ENCODE measurements at regions not wholly inside any gene's neighbourhood (a gene's known extent, or its start where the extent isn't known, plus 50 kb on each side); places are given as distances from the start of the nearest gene placed in this dataset.

GRCh38 chr2:76415821-76416220 lies 705.1 kb upstream of the GCFC2 start:
- Mint-ChIP-seq H3K4me1 (ENCODE audit: low read depth, unreplicated experiment) (no peaks in the 10 kb centered on the region), H3K27me3 (ENCODE audit: unreplicated experiment) (no peaks in the 10 kb centered on the region), H3K4me3 (ENCODE audit: unreplicated experiment) (no peak overlapping the region), H3K9me3 (ENCODE audit: unreplicated experiment) (no peaks in the 10 kb centered on the region), H3K27ac (ENCODE audit: unreplicated experiment) (no peak overlapping the region), H3K36me3 (ENCODE audit: unreplicated experiment) (no peaks in the 10 kb centered on the region)
- no peak for TF ChIP-seq CTCF (IDR thresholded peaks at IDR 0.05; ENCODE audit: partially characterized antibody, unreplicated experiment)
- no peak for DNase-seq

- Mint-ChIP-seq H3K36me3 (ENCODE audit: unreplicated experiment) (no peaks in the 10 kb centered on the region), H3K4me1 (ENCODE audit: low read depth, unreplicated experiment) (no peaks in the 10 kb centered on the region), H3K9me3 (ENCODE audit: unreplicated experiment) (no peaks in the 10 kb centered on the region), H3K27me3 (ENCODE audit: unreplicated experiment) (no peaks in the 10 kb centered on the region), H3K4me3 (ENCODE audit: unreplicated experiment) (no peak overlapping the region), H3K27ac (ENCODE audit: unreplicated experiment) (no peak overlapping the region)
- no peak for TF ChIP-seq CTCF (IDR thresholded peaks at IDR 0.05; ENCODE audit: partially characterized antibody, unreplicated experiment)
- DNase-seq, result no peak
Observed at GRCh38 chr2:76413436-76413835, 702.7 kb upstream of the GCFC2 start.

- Mint-ChIP-seq H3K9me3 (ENCODE audit: unreplicated experiment) (no peaks in the 10 kb centered on the region), H3K27ac (ENCODE audit: unreplicated experiment) (no peak overlapping the region), H3K27me3 (ENCODE audit: unreplicated experiment) (peaks cover 3% of the 10 kb centered on the region), H3K4me1 (ENCODE audit: low read depth, unreplicated experiment) (no peaks in the 10 kb centered on the region), H3K4me3 (ENCODE audit: unreplicated experiment) (no peak overlapping the region), H3K36me3 (ENCODE audit: unreplicated experiment) (peaks cover 7% of the 10 kb centered on the region)
- no peak for TF ChIP-seq CTCF (IDR thresholded peaks at IDR 0.05; ENCODE audit: partially characterized antibody, unreplicated experiment)
- no peak for DNase-seq
Observed at GRCh38 chr2:76406134-76406855, 695.6 kb upstream of the GCFC2 start.

GRCh38 chr2:76393356-76393755 lies 682.6 kb upstream of the GCFC2 start:
- Mint-ChIP-seq H3K9me3 (ENCODE audit: unreplicated experiment) (no peaks in the 10 kb centered on the region), H3K27ac (ENCODE audit: unreplicated experiment) (no peak overlapping the region), H3K27me3 (ENCODE audit: unreplicated experiment) (no peaks in the 10 kb centered on the region), H3K36me3 (ENCODE audit: unreplicated experiment) (no peaks in the 10 kb centered on the region), H3K4me3 (ENCODE audit: unreplicated experiment) (no peak overlapping the region), H3K4me1 (ENCODE audit: low read depth, unreplicated experiment) (no peaks in the 10 kb centered on the region)
- no peak for TF ChIP-seq CTCF (IDR thresholded peaks at IDR 0.05; ENCODE audit: partially characterized antibody, unreplicated experiment)
- DNase-seq, result no peak

GRCh38 chr2:76391678-76392077 lies 681.0 kb upstream of the GCFC2 start:
- TF ChIP-seq CTCF (IDR thresholded peaks at IDR 0.05; ENCODE audit: partially characterized antibody, unreplicated experiment), result no peak
- no peak overlapping the region for H3K27ac Mint-ChIP-seq (ENCODE audit: unreplicated experiment)
- no peaks in the 10 kb centered on the region for H3K9me3 Mint-ChIP-seq (ENCODE audit: unreplicated experiment)
- no peaks in the 10 kb centered on the region for H3K27me3 Mint-ChIP-seq (ENCODE audit: unreplicated experiment)
- no peak overlapping the region for H3K4me3 Mint-ChIP-seq (ENCODE audit: unreplicated experiment)
- H3K4me1 Mint-ChIP-seq (ENCODE audit: low read depth, unreplicated experiment), result no peaks in the 10 kb centered on the region
- no peak for DNase-seq
- no peaks in the 10 kb centered on the region for H3K36me3 Mint-ChIP-seq (ENCODE audit: unreplicated experiment)
